OCI-LY1 (cell line): ENCODE measurements at regions not wholly inside any gene's neighbourhood (a gene's known extent, or its start where the extent isn't known, plus 50 kb on each side); places are given as distances from the start of the nearest gene placed in this dataset.

Experiments used
- H2AFZ ChIP-seq: fragments of 200-600 bp; sonication (generic), shearing (Covaris generic); 2 replicates; pipeline ENCODE4 v1.6.0; 2014; ENCODE audit warnings: antibody characterized with exemption, mild to moderate bottlenecking, low read length
- H3F3A ChIP-seq: fragments of 200-600 bp; sonication (generic), shearing (Covaris generic); 2 replicates; pipeline ENCODE4 v1.6.0; 2014; ENCODE audit warnings: mild to moderate bottlenecking, antibody characterized with exemption, low read length, moderate library complexity; ENCODE audit not compliant: insufficient read depth
- H3K27ac ChIP-seq: fragments of 200-600 bp; sonication (generic); 2 replicates; pipeline ENCODE4 v1.5.1; 2014; ENCODE audit warnings: low read length, mixed run types, mild to moderate bottlenecking, low read depth; ENCODE audit not compliant: poor library complexity, severe bottlenecking
- H3K27me3 ChIP-seq: fragments of 200-600 bp; sonication (generic); 2 replicates; pipeline ENCODE4 v1.6.0; 2014; ENCODE audit warnings: antibody characterized with exemption, mild to moderate bottlenecking, low read length, moderate library complexity; ENCODE audit not compliant: insufficient read depth
- H3K36me3 ChIP-seq: fragments of 200-600 bp; sonication (generic); 2 replicates; pipeline ENCODE4 v1.6.1; 2014; ENCODE audit warnings: mild to moderate bottlenecking, antibody characterized with exemption, low read length, moderate library complexity, mixed read lengths; ENCODE audit not compliant: insufficient read depth
- H3K4me1 ChIP-seq: fragments of 200-600 bp; sonication (generic); 2 replicates; pipeline ENCODE4 v1.5.1; 2014; ENCODE audit warnings: mild to moderate bottlenecking, low read length, moderate library complexity; ENCODE audit not compliant: insufficient read depth, severe bottlenecking
- H3K4me2 ChIP-seq: fragments of 200-600 bp; sonication (generic), shearing (Covaris generic); 2 replicates; pipeline ENCODE4 v1.6.1; 2014; ENCODE audit warnings: low read length
- H3K4me3 ChIP-seq: fragments of 200-600 bp; sonication (generic); 2 replicates; pipeline ENCODE4 v1.5.1; 2014; ENCODE audit warnings: low read length, low read depth, mild to moderate bottlenecking, mixed read lengths; ENCODE audit not compliant: poor library complexity, severe bottlenecking
- H3K79me2 ChIP-seq: fragments of 200-600 bp; shearing (Covaris generic); 2 replicates; pipeline ENCODE4 v1.6.1; 2016; ENCODE audit warnings: mixed run types, low read length, mixed read lengths; ENCODE audit not compliant: insufficient read depth
- H3K9ac ChIP-seq: fragments of 200-600 bp; sonication (generic), shearing (Covaris generic); 2 replicates; pipeline ENCODE4 v1.6.1; 2014; ENCODE audit warnings: mild to moderate bottlenecking, low read length, mixed read lengths
- H3K9me2 ChIP-seq: fragments of 200-600 bp; sonication (generic), shearing (Covaris generic); 2 replicates; pipeline ENCODE4 v1.6.1; 2014; ENCODE audit warnings: low read depth, mild to moderate bottlenecking, low read length, mixed read lengths
- H3K9me3 ChIP-seq: fragments of 200-600 bp; shearing (Covaris generic); 2 replicates; pipeline ENCODE4 v1.6.1; 2014; ENCODE audit warnings: low read length, mixed read lengths
- H4K20me1 ChIP-seq: fragments of 200-600 bp; sonication (generic), shearing (Covaris generic); 2 replicates; pipeline ENCODE4 v1.6.0; 2016; ENCODE audit warnings: mild to moderate bottlenecking, low read length; ENCODE audit not compliant: insufficient read depth
- EZH2 ChIP-seq: fragments of 200-600 bp; sonication (generic), shearing (Covaris generic); IDR thresholded peaks from 2 replicates; pipeline ENCODE4 v1.8.0; 2017; ENCODE audit warnings: borderline replicate concordance, mixed run types, mild to moderate bottlenecking, antibody characterized with exemption, low read length, moderate library complexity, mixed read lengths
- TF ChIP-seq, protein P1 (sequence below): fragments of 200-600 bp; sonication (generic), shearing (Covaris generic); IDR thresholded peaks from 2 replicates; pipeline ENCODE4 v1.5.1; 2017; ENCODE audit warnings: mild to moderate bottlenecking, antibody characterized with exemption, low read length, moderate library complexity, mixed read lengths

DNA sequence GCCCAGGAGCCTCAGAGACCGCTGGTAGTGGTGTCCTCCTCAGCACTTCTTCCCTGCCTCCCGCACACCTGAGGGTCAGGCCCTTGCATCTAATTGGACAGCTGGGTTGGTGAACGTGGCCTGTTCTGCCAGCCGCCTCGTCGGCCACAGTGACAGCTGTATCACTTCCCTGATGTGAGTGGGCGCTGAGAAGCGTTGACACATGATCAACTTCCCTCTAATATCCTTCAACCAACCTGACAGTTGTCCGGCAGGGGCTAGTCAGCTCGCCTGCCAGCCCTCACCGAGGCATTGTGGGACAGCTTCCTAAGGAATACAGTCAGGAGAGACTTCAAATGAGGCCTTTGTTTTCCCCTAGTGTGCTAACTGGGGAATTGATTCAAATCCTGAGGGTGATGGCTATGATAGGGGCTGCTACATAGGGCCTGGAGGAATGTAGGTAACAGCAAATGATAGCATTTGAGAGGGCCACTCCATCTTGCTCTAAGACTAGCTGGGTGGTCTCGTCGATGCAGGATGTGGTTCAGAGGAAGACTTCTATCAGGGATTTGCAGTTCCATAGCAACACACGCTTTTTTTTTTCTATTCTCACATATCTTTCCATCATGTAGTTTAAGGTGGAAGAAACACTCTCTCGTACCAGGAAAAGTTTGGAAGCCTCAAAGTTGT lies 230.8 kb downstream of the TSHZ3 start:
- H2AFZ ChIP-seq = no peak overlapping the region

DNA sequence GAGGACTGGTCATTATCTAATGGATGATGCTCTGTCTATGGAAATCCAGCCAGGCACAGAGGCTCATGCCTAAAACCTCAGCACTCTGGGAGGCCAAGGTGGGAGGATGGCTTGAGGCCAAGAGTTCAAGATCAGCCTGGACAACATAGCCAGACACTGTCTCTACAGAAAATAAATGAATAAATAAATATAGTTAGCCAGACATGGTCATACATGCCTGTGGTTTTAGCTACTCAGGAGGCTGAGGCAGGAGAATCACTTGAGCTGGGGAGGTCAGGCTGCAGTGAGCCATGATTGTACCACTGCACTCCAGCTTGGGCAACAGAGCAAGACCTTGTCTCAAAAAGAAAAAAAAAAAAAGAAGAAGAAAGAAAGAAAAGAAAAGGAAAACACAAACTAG lies 234.7 kb downstream of the TSHZ3 start:
- no peak overlapping the region for H3K4me2 ChIP-seq
- H3K9ac ChIP-seq = no peak overlapping the region
- H2AFZ ChIP-seq = no peak overlapping the region
- no peaks in the 10 kb centered on the region for H4K20me1 ChIP-seq
- H3K27me3 ChIP-seq = no peaks in the 10 kb centered on the region
- no peaks in the 10 kb centered on the region for H3K9me2 ChIP-seq
- no peaks in the 10 kb centered on the region for H3K36me3 ChIP-seq
- H3F3A ChIP-seq = no peaks in the 10 kb centered on the region
- H3K9me3 ChIP-seq = no peaks in the 10 kb centered on the region
- TF ChIP-seq EZH2 = no peak
- TF ChIP-seq, protein P1, sequence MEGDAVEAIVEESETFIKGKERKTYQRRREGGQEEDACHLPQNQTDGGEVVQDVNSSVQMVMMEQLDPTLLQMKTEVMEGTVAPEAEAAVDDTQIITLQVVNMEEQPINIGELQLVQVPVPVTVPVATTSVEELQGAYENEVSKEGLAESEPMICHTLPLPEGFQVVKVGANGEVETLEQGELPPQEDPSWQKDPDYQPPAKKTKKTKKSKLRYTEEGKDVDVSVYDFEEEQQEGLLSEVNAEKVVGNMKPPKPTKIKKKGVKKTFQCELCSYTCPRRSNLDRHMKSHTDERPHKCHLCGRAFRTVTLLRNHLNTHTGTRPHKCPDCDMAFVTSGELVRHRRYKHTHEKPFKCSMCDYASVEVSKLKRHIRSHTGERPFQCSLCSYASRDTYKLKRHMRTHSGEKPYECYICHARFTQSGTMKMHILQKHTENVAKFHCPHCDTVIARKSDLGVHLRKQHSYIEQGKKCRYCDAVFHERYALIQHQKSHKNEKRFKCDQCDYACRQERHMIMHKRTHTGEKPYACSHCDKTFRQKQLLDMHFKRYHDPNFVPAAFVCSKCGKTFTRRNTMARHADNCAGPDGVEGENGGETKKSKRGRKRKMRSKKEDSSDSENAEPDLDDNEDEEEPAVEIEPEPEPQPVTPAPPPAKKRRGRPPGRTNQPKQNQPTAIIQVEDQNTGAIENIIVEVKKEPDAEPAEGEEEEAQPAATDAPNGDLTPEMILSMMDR = no peak
- no peaks in the 10 kb centered on the region for H3K4me1 ChIP-seq
- H3K27ac ChIP-seq = no peak overlapping the region
- H3K79me2 ChIP-seq = no peaks in the 10 kb centered on the region
- no peak overlapping the region for H3K4me3 ChIP-seq

More for the DNA sequence above, 230.8 kb downstream of the TSHZ3 start:
- Histone ChIP-seq H3K9me3 (no peaks in the 10 kb centered on the region), H3K36me3 (no peaks in the 10 kb centered on the region), H3K4me2 (no peak overlapping the region), H3K27me3 (no peaks in the 10 kb centered on the region), H3K27ac (no peak overlapping the region), H3F3A (no peaks in the 10 kb centered on the region), H3K79me2 (no peaks in the 10 kb centered on the region), H3K4me1 (no peaks in the 10 kb centered on the region), H3K9ac (no peak overlapping the region), H3K4me3 (no peak overlapping the region), H3K9me2 (no peaks in the 10 kb centered on the region), H4K20me1 (no peaks in the 10 kb centered on the region)
- no peak for TF ChIP-seq EZH2
- TF ChIP-seq, protein P1 = no peak

DNA sequence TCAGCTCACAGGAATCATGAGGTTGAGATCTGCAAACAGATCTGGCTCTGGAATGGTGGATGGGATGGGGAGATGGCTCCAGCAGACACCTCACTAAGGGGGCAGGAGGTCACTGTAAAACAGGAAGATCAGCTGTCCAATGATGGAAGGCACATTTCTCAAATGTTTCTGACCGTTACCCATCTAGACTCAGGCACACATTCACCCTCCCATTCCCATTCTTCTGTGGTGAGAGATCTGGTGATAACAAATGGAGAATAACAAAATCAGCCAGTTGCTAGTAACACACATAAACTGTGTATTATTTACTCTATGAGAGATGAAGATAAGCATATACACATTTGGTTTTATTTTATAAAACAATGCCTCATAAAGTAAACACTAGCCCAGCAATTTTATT lies 235.9 kb downstream of the TSHZ3 start:
- no peaks in the 10 kb centered on the region for H3K9me2 ChIP-seq
- H3K4me2 ChIP-seq = no peak overlapping the region
- H3K4me3 ChIP-seq = no peak overlapping the region
- no peaks in the 10 kb centered on the region for H3F3A ChIP-seq
- H3K4me1 ChIP-seq = no peaks in the 10 kb centered on the region
- TF ChIP-seq, protein P1 = no peak
- TF ChIP-seq EZH2 = no peak
- no peaks in the 10 kb centered on the region for H3K79me2 ChIP-seq
- H2AFZ ChIP-seq = no peak overlapping the region
- H4K20me1 ChIP-seq = no peaks in the 10 kb centered on the region
- no peaks in the 10 kb centered on the region for H3K27me3 ChIP-seq
- H3K36me3 ChIP-seq = no peaks in the 10 kb centered on the region
- H3K27ac ChIP-seq = no peak overlapping the region
- no peaks in the 10 kb centered on the region for H3K9me3 ChIP-seq
- no peak overlapping the region for H3K9ac ChIP-seq
